CD14-positive monocyte (primary cell): ENCODE measurements at regions not wholly inside any gene's neighbourhood (a gene's known extent, or its start where the extent isn't known, plus 50 kb on each side); places are given as distances from the start of the nearest gene placed in this dataset.

ENCODE experiments used
- DNase-seq, 3 donors: peaks; one replicate each; pipeline ENCODE4 v3.0.0-alpha.2; 2011 to 2022
- H2AFZ ChIP-seq: 2 replicates; pipeline ENCODE4 v1.6.0; 2012; ENCODE audit warnings: mild to moderate bottlenecking, low read depth, low read length, inconsistent platforms; ENCODE audit not compliant: insufficient read depth, poor library complexity, severe bottlenecking
- H3K27ac ChIP-seq, 2 donors: 1 replicate in 1 of 2; 2 replicates in 1 of 2; pipeline ENCODE4 v1.5.1; 2012 to 2013; ENCODE audit warnings: low read length in 2 of 2, control low read depth in 1 of 2, inconsistent platforms in 1 of 2, low read depth in 1 of 2, mild to moderate bottlenecking in 1 of 2
- H3K27me3 ChIP-seq, 2 donors: one replicate each; pipeline versions ENCODE4 v1.6.0 to v1.6.1; 2011 to 2013; ENCODE audit warnings: low read length in 2 of 2; ENCODE audit not compliant: control insufficient read depth in 2 of 2, insufficient read depth in 2 of 2
- H3K36me3 ChIP-seq, 2 donors: replicated peaks in 1 of 2; 1 replicate in 1 of 2; 2 replicates in 1 of 2; pipeline versions ENCODE4 v1.5.1 to v1.6.1; 2012 to 2013; ENCODE audit warnings: low read length in 2 of 2, control low read depth in 1 of 2, inconsistent platforms in 1 of 2, mild to moderate bottlenecking in 1 of 2; ENCODE audit not compliant: insufficient read depth in 2 of 2, control insufficient read depth in 1 of 2
- H3K4me1 ChIP-seq, 2 donors: 1 replicate in 1 of 2; 2 replicates in 1 of 2; pipeline versions ENCODE4 v1.5.1 to v1.6.1; 2012 to 2013; ENCODE audit warnings: low read length in 2 of 2, control low read depth in 1 of 2, inconsistent platforms in 1 of 2, mild to moderate bottlenecking in 1 of 2, moderate library complexity in 1 of 2; ENCODE audit not compliant: insufficient read depth in 2 of 2, control insufficient read depth in 1 of 2
- H3K4me2 ChIP-seq: replicated peaks from 2 replicates; pipeline ENCODE3; 2012; ENCODE audit warnings: low read length, moderate library complexity, mild to moderate bottlenecking; ENCODE audit not compliant: poor library complexity, severe bottlenecking; ENCODE audit errors: extremely low read depth
- H3K4me3 ChIP-seq, 3 experiments: fragments of 200-600 bp in 1 of 3; sonication (generic) in 1 of 3; replicated peaks in 1 of 3; 1 replicate in 2 of 3; 2 replicates in 1 of 3; pipeline ENCODE4 v1.5.1; 2011 to 2013; ENCODE audit warnings: low read length in 3 of 3, mild to moderate bottlenecking in 3 of 3, control low read depth in 2 of 3, low read depth in 2 of 3, inconsistent platforms in 1 of 3, moderate library complexity in 1 of 3
- H3K79me2 ChIP-seq: 2 replicates; pipeline ENCODE4 v1.6.0; 2012; ENCODE audit warnings: mild to moderate bottlenecking, control low read depth, inconsistent platforms, low read length, moderate library complexity; ENCODE audit not compliant: insufficient read depth
- H3K9ac ChIP-seq: 2 replicates; pipeline ENCODE4 v1.6.0; 2017; ENCODE audit warnings: low read length, mild to moderate bottlenecking; ENCODE audit not compliant: insufficient read depth, poor library complexity, severe bottlenecking
- H3K9me3 ChIP-seq, 2 donors: replicated peaks in 1 of 2; 1 replicate in 1 of 2; 2 replicates in 1 of 2; pipeline versions ENCODE4 v1.5.1 to v1.6.1; 2012 to 2013; ENCODE audit warnings: low read length in 2 of 2, control low read depth in 1 of 2; ENCODE audit not compliant: control insufficient read depth in 1 of 2, insufficient read depth in 1 of 2
- H4K20me1 ChIP-seq: 2 replicates; pipeline ENCODE4 v1.6.0; 2012; ENCODE audit warnings: mild to moderate bottlenecking, low read length, control low read depth, moderate library complexity; ENCODE audit not compliant: insufficient read depth
- H3K27ac Mint-ChIP-seq, 7 donors: one replicate each; pipeline ENCODE4 v1.8.0; 2020; ENCODE audit warnings: mild to moderate bottlenecking in 7 of 7, mixed read lengths in 7 of 7, moderate library complexity in 6 of 7, inconsistent platforms in 2 of 7
- H3K27me3 Mint-ChIP-seq, 3 donors: one replicate each; pipeline ENCODE4 v1.8.0; 2021 to 2022; ENCODE audit warnings: low read depth in 3 of 3, mild to moderate bottlenecking in 3 of 3, mixed read lengths in 3 of 3, moderate library complexity in 3 of 3, inconsistent platforms in 1 of 3
- H3K36me3 Mint-ChIP-seq, 2 donors: one replicate each; pipeline ENCODE4 v1.8.0; 2020; ENCODE audit warnings: mixed read lengths in 2 of 2, inconsistent platforms in 1 of 2, mild to moderate bottlenecking in 1 of 2
- H3K4me1 Mint-ChIP-seq: one replicate; pipeline ENCODE4 v1.8.0; 2020; ENCODE audit warnings: mild to moderate bottlenecking, mixed read lengths
- H3K4me3 Mint-ChIP-seq, 2 donors: one replicate each; pipeline ENCODE4 v1.8.0; 2020; ENCODE audit warnings: mild to moderate bottlenecking in 2 of 2, mixed read lengths in 2 of 2, moderate library complexity in 1 of 2
- H3K9me3 Mint-ChIP-seq, 7 donors: one replicate each; pipeline ENCODE4 v1.8.0; 2020 to 2022; ENCODE audit warnings: mixed read lengths in 7 of 7, mild to moderate bottlenecking in 6 of 7, moderate library complexity in 6 of 7, inconsistent platforms in 2 of 7
- WGBS: methylation state at CpG from one replicate; pipeline ENCODE4 v1.1.5; 2013; ENCODE audit warnings: missing lambda C conversion rate; ENCODE audit not compliant: insufficient coverage; 5-methylcytosine and 5-hydroxymethylcytosine counted together
- intact Hi-C, 2 donors: fragments of 100-400 bp; cut with micrococcal nuclease; formaldehyde crosslinking; loops; one replicate each; pipeline versions ENCODE4 v1.15.0 to v1.15.1; 2023
- TF ChIP-seq, protein P1 (sequence below): fragments of 200-600 bp; IDR thresholded peaks from one replicate; pipeline ENCODE4 v1.8.0; 2022; ENCODE audit warnings: antibody characterized with exemption, mild to moderate bottlenecking

DNA sequence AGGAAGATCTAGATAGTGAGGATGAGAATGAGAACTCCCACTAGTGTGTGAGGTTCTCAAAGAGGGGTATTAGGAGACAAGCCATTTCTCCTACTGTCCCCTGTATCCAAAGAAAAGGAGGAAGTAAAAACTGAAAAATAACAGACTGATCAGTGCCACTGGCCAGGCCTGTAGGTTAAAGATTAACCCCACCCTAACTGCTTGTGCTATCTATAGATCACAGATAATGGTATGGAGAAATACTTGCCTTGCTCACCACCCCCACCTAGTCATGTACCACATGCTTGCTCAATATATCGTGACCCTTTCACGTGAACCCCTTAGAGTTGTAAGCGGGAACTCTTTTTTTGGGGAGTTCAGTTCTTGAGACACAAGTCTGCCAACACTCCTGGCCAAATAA is 519.7 kb upstream of the FRG2C start:
- WGBS, result no CpG with 5 or more reads among the region's 3 CpGs
- H3K79me2 ChIP-seq, result no peaks in the 10 kb centered on the region
- H3K27ac ChIP-seq, result no peak overlapping the region
- TF ChIP-seq, protein P1, sequence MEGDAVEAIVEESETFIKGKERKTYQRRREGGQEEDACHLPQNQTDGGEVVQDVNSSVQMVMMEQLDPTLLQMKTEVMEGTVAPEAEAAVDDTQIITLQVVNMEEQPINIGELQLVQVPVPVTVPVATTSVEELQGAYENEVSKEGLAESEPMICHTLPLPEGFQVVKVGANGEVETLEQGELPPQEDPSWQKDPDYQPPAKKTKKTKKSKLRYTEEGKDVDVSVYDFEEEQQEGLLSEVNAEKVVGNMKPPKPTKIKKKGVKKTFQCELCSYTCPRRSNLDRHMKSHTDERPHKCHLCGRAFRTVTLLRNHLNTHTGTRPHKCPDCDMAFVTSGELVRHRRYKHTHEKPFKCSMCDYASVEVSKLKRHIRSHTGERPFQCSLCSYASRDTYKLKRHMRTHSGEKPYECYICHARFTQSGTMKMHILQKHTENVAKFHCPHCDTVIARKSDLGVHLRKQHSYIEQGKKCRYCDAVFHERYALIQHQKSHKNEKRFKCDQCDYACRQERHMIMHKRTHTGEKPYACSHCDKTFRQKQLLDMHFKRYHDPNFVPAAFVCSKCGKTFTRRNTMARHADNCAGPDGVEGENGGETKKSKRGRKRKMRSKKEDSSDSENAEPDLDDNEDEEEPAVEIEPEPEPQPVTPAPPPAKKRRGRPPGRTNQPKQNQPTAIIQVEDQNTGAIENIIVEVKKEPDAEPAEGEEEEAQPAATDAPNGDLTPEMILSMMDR, result no peak
- H3K4me1 Mint-ChIP-seq, result no peaks in the 10 kb centered on the region
- no peak for DNase-seq
- H2AFZ ChIP-seq, result no peak overlapping the region
- H3K36me3 ChIP-seq, result no peaks in the 10 kb centered on the region
- peaks cover 0 to 13% (median 10%) of the 10 kb centered on the region in 7 donors for H3K9me3 Mint-ChIP-seq
- no peaks in the 10 kb centered on the region for H3K4me1 ChIP-seq
- intact Hi-C loops, result no loop called here
- no peak overlapping the region for H3K4me2 ChIP-seq
- no peak overlapping the region for H3K4me3 Mint-ChIP-seq
- peaks cover 0 to 2% (median 0%) of the 10 kb centered on the region in 3 donors for H3K27me3 Mint-ChIP-seq
- no peak overlapping the region for H3K27ac Mint-ChIP-seq
- H3K9ac ChIP-seq, result no peak overlapping the region
- no peaks in the 10 kb centered on the region for H4K20me1 ChIP-seq
- H3K4me3 ChIP-seq, result no peak overlapping the region
- H3K9me3 ChIP-seq, result peaks cover 15 to 17% of the 10 kb centered on the region in 2 donors
- no peaks in the 10 kb centered on the region for H3K27me3 ChIP-seq
- H3K36me3 Mint-ChIP-seq, result no peaks in the 10 kb centered on the region

DNA sequence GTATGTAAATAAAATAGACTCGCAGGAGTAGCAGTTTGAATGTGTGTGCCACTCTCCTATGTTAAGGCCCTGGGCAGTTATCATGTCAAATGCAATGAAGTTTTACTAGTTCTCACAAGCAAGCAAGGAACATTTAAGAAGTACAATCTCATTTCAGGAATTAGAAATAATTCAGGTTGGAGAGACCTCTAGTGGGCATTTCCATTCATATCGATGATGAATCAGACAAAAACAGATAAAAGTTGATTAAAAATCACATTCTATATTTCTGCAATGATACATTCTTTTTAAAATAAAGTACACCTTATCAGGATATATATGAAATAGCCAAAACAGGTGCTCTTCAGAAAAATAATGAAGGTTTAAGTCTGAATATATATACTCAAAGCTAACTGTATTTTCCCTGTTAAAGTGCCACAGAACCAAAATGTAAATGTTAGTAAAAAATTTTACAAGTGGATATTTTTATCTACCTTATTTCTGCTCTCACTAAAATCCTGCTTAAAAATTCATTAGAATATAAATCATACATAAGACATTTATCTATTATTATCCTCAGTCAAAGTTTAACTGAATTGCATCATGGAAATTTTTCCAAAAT is 492.4 kb upstream of the FRG2C start:
- WGBS, result no CpG with 5 or more reads among the region's 2 CpGs
- Histone ChIP-seq H3K9ac (no peak overlapping the region), H3K36me3 (no peaks in the 10 kb centered on the region), H2AFZ (no peak overlapping the region), H4K20me1 (no peaks in the 10 kb centered on the region), H3K79me2 (no peaks in the 10 kb centered on the region), H3K27ac (no peak overlapping the region), H3K4me1 (no peaks in the 10 kb centered on the region), H3K27me3 (no peaks in the 10 kb centered on the region), H3K9me3 (no peaks in the 10 kb centered on the region), H3K4me3 (no peak overlapping the region), H3K4me2 (no peak overlapping the region)
- no peak for DNase-seq
- H3K4me1 Mint-ChIP-seq, result no peaks in the 10 kb centered on the region
- TF ChIP-seq, protein P1, result no peak
- no peak overlapping the region for H3K27ac Mint-ChIP-seq
- H3K36me3 Mint-ChIP-seq, result no peaks in the 10 kb centered on the region
- no peaks in the 10 kb centered on the region for H3K9me3 Mint-ChIP-seq
- H3K27me3 Mint-ChIP-seq, result peaks cover 2 to 7% (median 4%) of the 10 kb centered on the region in 3 donors
- no peak overlapping the region for H3K4me3 Mint-ChIP-seq
- intact Hi-C loops, result no loop called here
